ENCODE measurements at regions not wholly inside any gene's neighbourhood (a gene's known extent, or its start where the extent isn't known, plus 50 kb on each side); places are given as distances from the start of the nearest gene placed in this dataset.
A peak's percentile ranks its signal among the peaks of the same experiment; 100 is the strongest.

GRCh38 chr4:129261584-129261983, 165.6 kb downstream of the C4orf33 start:
- TF ChIP-seq EZH2 (IDR thresholded peaks at IDR 0.05; ENCODE audit: borderline replicate concordance, low read depth, low read length, severe bottlenecking): no peak
- TF ChIP-seq, protein P1, sequence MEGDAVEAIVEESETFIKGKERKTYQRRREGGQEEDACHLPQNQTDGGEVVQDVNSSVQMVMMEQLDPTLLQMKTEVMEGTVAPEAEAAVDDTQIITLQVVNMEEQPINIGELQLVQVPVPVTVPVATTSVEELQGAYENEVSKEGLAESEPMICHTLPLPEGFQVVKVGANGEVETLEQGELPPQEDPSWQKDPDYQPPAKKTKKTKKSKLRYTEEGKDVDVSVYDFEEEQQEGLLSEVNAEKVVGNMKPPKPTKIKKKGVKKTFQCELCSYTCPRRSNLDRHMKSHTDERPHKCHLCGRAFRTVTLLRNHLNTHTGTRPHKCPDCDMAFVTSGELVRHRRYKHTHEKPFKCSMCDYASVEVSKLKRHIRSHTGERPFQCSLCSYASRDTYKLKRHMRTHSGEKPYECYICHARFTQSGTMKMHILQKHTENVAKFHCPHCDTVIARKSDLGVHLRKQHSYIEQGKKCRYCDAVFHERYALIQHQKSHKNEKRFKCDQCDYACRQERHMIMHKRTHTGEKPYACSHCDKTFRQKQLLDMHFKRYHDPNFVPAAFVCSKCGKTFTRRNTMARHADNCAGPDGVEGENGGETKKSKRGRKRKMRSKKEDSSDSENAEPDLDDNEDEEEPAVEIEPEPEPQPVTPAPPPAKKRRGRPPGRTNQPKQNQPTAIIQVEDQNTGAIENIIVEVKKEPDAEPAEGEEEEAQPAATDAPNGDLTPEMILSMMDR (IDR thresholded peaks at IDR 0.05; ENCODE audit: borderline replicate concordance, extremely low read depth, low read length, poor library complexity, severe bottlenecking): no peak
- peak overlapping the region; percentile 47; the same call in 1 of the 2 replicates for H3K4me2 ChIP-seq (ENCODE audit: insufficient read depth, low read length)
- peak; percentile 48 for DNase-seq
- peak; percentile 59 for ATAC-seq (ENCODE audit: insufficient read depth, low read depth)
- H3K4me3 ChIP-seq (ENCODE audit: low read depth in 1 of 2, low read length in 2 of 2): peak overlapping the region in 1 of 2 experiments; percentile 2; a peak in 1 of 4 replicates
- no peaks in the 10 kb centered on the region for H3K9me3 ChIP-seq (ENCODE audit: insufficient read depth, low read length, severe bottlenecking)
- peak overlapping the region; percentile 58; the same call in 1 of the 2 replicates for H3K27ac ChIP-seq (ENCODE audit: low read length)
- H3K79me2 ChIP-seq (ENCODE audit: insufficient read depth, low read length): no peaks in the 10 kb centered on the region
- H2AFZ ChIP-seq (ENCODE audit: low read depth, low read length): no peak overlapping the region
- H3K27me3 ChIP-seq (ENCODE audit: insufficient read depth, low read length, poor library complexity): no peaks in the 10 kb centered on the region
- H4K20me1 ChIP-seq (ENCODE audit: insufficient read depth, low read length): no peaks in the 10 kb centered on the region
- no peaks in the 10 kb centered on the region for H3K36me3 ChIP-seq (ENCODE audit: insufficient read depth, low read length)
- H3K4me1 ChIP-seq (ENCODE audit: insufficient read depth, low read length): peaks cover 42% of the 10 kb centered on the region
- H3K9ac ChIP-seq (ENCODE audit: low read depth, low read length): no peak overlapping the region

DNA sequence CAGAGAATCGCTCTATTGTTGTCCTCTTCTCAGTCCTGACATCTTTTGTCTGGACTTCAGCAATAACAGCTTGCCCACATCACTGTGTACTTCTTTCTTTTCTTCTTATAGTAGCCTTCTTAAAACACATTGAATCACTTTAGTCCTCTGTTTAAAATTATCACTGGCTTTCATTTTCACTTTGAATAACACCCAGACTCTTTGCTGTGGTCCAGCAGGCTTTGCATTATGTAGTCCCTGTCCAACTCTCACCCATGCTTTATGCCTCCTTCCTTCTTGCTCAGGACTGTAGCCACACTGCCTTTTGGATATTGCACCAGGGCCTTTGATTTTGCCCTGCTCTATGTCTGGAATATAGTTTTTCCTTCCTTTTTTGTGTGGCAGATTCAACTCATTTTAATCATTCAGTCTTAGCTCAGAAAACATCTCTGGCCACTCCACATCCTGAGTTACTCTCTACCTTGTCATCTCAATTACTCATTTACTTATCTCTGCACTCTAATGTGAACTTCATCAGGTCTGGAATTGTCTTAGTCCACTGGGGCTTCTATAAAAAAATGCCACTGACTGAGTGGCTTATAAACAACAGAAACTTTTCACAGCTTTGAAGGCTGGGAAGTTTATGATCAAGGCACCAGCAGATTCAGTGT, 168.2 kb downstream of the C4orf33 start:
- Histone ChIP-seq H3K79me2 (ENCODE audit: insufficient read depth, low read length) (no peaks in the 10 kb centered on the region), H3K4me2 (ENCODE audit: insufficient read depth, low read length) (peak overlapping the region; percentile 49; the same call in 1 of the 2 replicates), H3K27me3 (ENCODE audit: insufficient read depth, low read length, poor library complexity) (no peaks in the 10 kb centered on the region), H3K9ac (ENCODE audit: low read depth, low read length) (no peak overlapping the region), H4K20me1 (ENCODE audit: insufficient read depth, low read length) (no peaks in the 10 kb centered on the region), H3K27ac (ENCODE audit: low read length) (peak overlapping the region; percentile 23; the same call in 1 of the 2 replicates), H3K4me3 (ENCODE audit: low read depth in 1 of 2, low read length in 2 of 2) (no peak overlapping the region), H3K36me3 (ENCODE audit: insufficient read depth, low read length) (no peaks in the 10 kb centered on the region), H3K9me3 (ENCODE audit: insufficient read depth, low read length, severe bottlenecking) (no peaks in the 10 kb centered on the region), H3K4me1 (ENCODE audit: insufficient read depth, low read length) (peaks cover 42% of the 10 kb centered on the region), H2AFZ (ENCODE audit: low read depth, low read length) (peak overlapping the region; percentile 69)
- TF ChIP-seq EZH2 (IDR thresholded peaks at IDR 0.05; ENCODE audit: borderline replicate concordance, low read depth, low read length, severe bottlenecking): no peak
- TF ChIP-seq, protein P1 (IDR thresholded peaks at IDR 0.05; ENCODE audit: borderline replicate concordance, extremely low read depth, low read length, poor library complexity, severe bottlenecking): no peak
- ATAC-seq (ENCODE audit: insufficient read depth, low read depth) (peak; percentile 56), DNase-seq (no peak)

- DNase-seq (no peak), ATAC-seq (ENCODE audit: insufficient read depth, low read depth) (no peak)
- Histone ChIP-seq H3K4me1 (ENCODE audit: insufficient read depth, low read length) (no peaks in the 10 kb centered on the region), H3K27ac (ENCODE audit: low read length) (no peak overlapping the region), H4K20me1 (ENCODE audit: insufficient read depth, low read length) (no peaks in the 10 kb centered on the region), H2AFZ (ENCODE audit: low read depth, low read length) (no peak overlapping the region), H3K27me3 (ENCODE audit: insufficient read depth, low read length, poor library complexity) (no peaks in the 10 kb centered on the region), H3K4me2 (ENCODE audit: insufficient read depth, low read length) (no peak overlapping the region), H3K4me3 (ENCODE audit: low read depth in 1 of 2, low read length in 2 of 2) (no peak overlapping the region), H3K9ac (ENCODE audit: low read depth, low read length) (no peak overlapping the region), H3K79me2 (ENCODE audit: insufficient read depth, low read length) (no peaks in the 10 kb centered on the region), H3K9me3 (ENCODE audit: insufficient read depth, low read length, severe bottlenecking) (no peaks in the 10 kb centered on the region), H3K36me3 (ENCODE audit: insufficient read depth, low read length) (no peaks in the 10 kb centered on the region)
- TF ChIP-seq EZH2 (IDR thresholded peaks at IDR 0.05; ENCODE audit: borderline replicate concordance, low read depth, low read length, severe bottlenecking): no peak
- TF ChIP-seq, protein P1 (IDR thresholded peaks at IDR 0.05; ENCODE audit: borderline replicate concordance, extremely low read depth, low read length, poor library complexity, severe bottlenecking): no peak
Observed at GRCh38 chr4:129278868-129279267, 182.9 kb downstream of the C4orf33 start.

Data from DND-41 (cell line).